GM21717 (cell line): ENCODE measurements at regions not wholly inside any gene's neighbourhood (a gene's known extent, or its start where the extent isn't known, plus 50 kb on each side); places are given as distances from the start of the nearest gene placed in this dataset.

Source experiments
- ATAC-seq: cut with Tn5 transposase; IDR thresholded peaks from one replicate; pipeline ENCODE4 v1.9.1; 2021; ENCODE audit warnings: mild to moderate bottlenecking, moderate library complexity; ENCODE audit not compliant: unreplicated experiment

DNA sequence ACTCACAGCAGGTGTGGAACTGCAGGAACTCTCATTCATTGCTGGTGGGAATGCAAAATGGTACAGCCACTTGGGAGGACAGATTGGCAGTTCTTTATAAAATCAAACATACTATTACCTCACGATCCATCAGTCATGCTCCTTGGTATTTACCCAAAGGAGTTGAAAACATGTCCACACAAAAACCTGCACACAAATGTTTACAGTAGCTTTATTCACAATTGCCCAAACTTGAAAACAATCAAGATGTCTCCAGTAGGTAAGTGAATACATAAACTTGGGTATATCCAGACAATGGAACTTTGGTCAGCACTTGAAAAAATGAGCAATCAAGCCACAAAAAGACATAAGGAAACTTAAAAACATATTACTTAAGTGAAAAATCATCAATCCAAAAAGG lies 215.5 kb downstream of the IRX1 start:
- ATAC-seq, result no peak

DNA sequence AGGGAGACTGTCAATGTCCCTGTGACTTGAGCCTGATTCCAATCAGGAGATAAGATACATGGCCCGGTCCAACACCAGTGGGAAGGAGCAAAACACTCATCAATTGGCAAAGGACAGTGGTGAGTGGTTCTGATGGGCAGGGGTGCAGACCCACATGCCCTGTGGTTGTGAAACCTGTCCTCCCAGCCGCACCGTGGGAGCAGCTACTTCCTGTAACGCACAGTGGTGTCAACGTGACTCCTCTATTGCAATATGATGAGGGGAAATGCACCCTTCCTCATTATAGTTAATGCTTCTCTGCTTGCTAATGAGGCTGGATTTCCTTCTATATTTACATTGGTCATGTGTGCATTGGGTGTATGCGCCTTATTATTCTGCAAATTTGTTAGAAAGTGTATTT lies 223.0 kb downstream of the IRX1 start:
- no peak for ATAC-seq

DNA sequence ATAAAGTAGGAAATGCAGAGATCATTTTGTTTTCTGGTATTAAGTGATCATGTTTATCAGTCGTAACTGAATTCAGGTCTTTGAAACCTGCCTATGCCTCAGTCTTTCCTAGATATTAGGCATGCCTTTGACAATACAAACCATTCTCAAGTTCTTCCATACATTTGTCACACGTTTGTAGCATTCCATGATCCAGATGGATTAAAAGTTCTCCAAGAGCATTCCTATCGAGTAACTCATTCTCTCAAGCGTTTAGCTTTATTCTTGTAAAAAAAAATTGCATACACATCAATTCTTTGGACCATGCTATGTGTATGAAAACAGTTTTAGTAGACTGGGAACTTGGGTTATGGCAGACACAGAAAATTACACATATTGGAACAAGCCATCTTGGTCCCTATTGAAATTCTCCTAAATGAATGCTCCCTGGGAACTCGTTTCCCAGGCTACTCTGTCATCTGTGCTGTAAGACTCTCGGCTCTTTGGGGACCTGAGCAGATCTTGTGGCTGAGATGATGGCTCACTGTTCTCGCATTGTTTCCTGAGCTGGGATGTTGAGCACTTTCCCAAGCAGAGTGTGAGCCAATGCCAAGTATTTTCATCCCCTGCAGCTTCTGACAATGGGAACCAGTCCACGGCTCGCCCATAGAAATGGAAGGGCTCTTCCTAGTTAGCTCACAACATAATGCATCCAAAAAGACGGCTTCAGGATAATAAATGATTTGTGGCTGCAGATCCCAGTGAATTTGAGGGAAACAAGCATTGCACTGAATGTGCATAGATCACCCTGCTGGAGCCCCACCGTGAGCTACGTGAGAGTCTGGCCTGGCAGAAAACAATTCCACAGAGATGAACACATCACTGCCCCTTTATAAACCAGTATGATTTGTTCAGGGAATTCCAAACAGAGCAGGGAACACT lies 230.2 kb downstream of the IRX1 start:
- no peak for ATAC-seq

DNA sequence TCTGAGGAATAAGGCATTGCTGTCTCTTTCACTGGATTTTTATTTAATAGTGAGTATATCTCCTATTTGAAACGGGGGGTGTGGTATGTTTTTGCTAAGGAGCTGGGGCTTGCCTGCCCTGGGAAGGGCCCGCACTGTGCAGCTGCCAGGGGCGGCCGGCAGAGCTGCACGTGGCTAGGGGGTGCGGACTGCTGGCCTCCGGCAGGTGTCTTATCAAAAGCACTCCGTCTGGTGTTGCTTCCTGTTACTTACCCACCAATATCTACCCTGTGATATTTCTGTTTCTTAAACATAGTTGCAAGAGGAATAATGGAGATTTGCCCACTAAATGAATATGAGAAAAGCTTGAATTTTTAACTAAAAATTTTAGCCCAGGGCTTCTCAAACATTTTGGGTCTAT lies 232.0 kb downstream of the IRX1 start:
- no peak for ATAC-seq

DNA sequence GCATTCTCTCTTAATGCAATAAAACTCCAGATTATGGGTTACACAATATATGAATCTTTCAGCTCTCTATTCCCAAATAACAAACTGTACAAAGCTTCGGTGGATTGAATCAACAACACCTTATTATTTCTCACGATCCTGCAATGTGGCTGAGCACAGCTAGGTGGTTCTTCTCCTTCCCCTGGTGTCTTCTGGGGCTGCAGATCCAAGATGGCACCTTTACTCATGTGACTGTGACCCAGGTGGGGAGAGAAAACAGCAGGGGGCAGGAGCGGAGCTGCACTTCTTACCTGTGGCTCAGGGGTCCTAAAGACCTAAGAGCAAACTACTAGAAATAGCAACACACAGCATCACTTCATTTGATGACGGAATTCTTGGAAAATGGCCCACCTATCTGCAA lies 233.1 kb downstream of the IRX1 start:
- ATAC-seq, result no peak

DNA sequence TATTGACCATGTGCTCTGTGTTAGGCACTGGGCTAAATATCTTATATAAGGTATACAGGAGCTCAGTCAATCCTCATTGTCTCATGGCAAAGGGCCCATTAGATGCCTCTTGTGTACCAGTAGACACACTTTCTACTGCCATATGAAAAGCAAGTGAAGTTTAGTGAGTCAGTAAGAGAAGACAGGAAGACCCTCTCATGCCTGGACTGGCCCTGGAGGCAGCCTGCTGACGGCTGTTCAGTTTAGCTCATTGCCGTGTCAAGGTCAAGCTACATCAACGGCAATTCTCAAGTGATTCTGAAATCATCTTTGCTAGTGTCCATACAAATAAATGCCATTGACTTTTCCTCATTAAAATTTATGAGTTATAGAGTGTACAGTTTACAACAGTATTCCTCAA lies 237.9 kb downstream of the IRX1 start:
- no peak for ATAC-seq

GRCh38 chr5:3835811-3836210 lies 240.2 kb downstream of the IRX1 start:
- ATAC-seq, result no peak

DNA sequence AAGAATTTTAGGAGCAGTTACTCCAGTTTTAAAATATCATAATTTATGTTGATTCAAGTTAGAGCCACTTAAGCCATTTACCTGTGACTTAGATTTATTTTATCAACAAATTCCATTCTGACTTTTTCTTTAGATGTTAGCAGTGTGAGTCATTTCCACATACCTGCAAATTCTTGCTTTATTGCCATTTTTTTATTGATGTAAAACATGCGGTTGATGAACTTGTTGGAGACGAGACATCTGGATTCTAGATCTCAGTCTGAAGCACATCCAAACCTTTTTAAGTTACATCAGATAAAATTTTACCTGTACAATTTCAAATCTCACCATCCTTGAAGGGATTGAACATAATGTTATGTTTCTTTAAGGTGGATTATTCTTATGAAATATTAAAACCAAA lies 240.9 kb downstream of the IRX1 start:
- ATAC-seq, result no peak

GRCh38 chr5:3837506-3837905 lies 241.9 kb downstream of the IRX1 start:
- ATAC-seq, result no peak

DNA sequence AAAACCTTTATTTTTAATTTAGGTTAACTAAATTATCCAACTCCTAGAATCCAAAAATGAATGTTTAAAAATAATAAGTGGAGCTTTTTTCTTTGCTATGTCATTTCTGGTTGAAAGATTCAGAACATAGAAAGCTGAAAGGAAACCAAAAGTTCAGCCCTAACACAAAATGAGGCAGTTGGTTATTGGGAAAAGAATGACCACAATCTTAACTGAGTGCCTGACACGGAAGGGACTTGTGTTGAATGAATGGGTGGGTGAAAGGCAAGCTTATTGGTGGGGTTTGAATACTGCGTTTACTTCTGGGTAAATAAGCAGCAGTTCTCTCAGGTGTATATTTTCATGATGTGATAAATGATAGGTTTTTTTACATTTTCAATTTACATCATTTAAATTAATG lies 243.5 kb downstream of the IRX1 start:
- ATAC-seq, result no peak

DNA sequence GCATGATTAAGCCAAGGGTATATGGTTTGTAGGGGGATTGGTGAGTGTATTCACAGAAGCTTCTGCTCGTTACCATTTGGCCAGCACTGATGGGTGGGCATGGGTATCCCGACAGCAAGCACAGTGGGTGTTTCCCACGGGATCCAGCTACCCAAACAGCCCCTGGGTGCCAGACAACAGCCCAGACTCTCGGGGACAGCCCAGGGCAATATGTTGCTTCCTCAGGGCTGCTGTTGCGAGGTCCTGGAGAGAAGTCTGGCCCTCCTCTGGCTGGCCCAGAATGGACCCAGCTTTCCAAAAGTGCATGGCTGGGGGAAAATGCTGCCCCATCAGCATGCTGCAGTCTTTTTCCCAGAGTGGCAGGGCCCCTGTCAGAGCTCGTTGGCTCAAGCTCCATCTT lies 247.0 kb downstream of the IRX1 start:
- ATAC-seq, result no peak

- ATAC-seq, result no peak
These were observed 248.1 kb downstream of the IRX1 start for GRCh38 chr5:3843706-3844105.

DNA sequence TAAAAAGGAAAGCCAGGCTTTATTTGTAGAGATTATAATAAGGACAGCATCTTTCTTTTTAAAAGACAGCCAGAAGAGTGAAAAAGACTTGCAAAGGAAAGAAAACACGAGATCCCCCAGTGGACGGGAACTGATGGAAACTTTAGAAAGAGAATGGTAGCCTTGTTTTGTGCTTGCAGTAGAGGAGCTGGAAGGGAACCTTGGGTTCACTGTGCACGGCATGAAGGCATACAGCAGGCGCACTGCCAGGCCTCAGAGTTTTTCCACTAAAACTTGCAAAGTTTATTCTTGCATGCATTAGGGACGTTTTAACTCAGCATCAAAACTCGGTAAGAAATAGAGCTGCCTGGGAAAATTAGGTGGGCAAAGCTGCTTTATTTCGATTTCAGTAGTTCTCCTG lies 248.6 kb downstream of the IRX1 start:
- ATAC-seq, result no peak

GRCh38 chr5:3845230-3845629 lies 249.6 kb downstream of the IRX1 start:
- no peak for ATAC-seq

- no peak for ATAC-seq
These were observed 256.7 kb downstream of the IRX1 start for GRCh38 chr5:3852161-3852916.

DNA sequence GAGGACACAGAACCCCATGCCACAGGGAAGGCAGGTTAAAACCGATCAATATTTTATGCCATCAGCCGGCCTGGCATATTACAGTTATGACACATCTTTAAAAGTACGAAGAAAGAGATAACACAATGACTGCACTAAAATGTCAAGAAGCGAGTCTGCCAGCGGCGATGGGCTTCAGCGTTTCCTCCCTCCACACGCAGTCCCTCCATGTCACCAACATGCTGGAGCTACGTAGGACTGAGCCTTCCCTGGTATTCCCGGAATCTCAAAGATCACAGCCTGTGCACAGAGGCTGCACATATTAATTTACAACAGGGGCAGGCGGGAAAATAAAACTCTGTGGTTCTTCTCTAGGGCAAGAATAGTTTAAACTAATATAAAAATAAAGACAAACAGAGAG lies 257.7 kb downstream of the IRX1 start:
- no peak for ATAC-seq

DNA sequence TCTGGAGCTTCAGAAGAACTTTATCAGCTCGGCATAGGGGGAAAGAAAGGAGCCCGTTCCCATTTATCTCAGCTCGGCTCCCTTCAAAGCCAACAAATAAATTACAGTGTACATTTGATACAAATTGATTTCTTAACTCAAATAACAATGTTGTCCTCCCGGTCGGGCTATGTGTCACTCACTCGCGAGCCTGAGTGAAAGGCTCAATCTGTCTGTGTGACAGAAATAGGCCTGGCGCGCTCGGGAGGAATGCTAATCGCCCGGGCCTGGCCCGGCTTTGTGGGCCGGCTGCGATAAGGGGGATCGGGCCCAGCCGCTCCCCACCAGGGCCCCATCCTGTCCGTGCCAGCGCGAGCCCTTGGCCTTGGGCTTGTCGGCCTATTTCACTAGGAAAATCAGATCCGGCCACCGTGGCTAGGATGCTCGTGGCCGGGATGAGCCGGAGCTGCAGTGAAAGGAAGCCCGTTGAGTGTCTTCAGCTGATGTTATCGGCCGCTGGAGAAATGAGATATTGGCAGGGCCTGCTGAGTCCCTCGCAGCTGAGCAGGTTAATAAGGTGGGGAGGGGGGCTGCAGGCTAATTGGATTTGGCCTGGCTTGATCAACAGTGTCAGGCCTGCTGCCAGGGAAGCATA lies 258.7 kb downstream of the IRX1 start:
- no peak for ATAC-seq

GRCh38 chr5:3856036-3856435 lies 260.4 kb downstream of the IRX1 start:
- no peak for ATAC-seq

- no peak for ATAC-seq
These were observed 262.9 kb downstream of the IRX1 start for GRCh38 chr5:3858524-3858923.

DNA sequence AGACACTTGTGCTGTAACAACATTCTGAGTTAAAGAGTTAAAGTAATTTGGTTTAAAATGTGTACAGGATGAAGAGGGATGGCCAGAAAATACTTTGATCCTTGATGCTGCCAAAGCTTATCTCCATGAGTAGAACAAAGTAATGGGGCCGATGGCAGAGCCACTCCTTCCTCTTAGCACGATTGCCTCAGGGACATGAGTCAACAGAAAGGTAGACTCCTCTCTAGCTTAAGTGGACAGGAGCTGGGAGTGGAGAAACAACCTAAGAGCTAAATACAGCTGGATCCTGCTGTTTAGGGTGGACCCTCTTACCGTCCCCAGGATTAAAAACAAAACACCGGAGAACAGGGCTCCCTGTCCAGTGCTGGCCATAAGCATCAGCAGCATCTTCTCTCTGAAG lies 267.3 kb downstream of the IRX1 start:
- no peak for ATAC-seq

GRCh38 chr5:3875144-3875543 lies 279.5 kb downstream of the IRX1 start:
- ATAC-seq, result no peak

- ATAC-seq, result no peak
These were observed 282.6 kb downstream of the IRX1 start for GRCh38 chr5:3878267-3878666.
